ENCODE measurements at regions not wholly inside any gene's neighbourhood (a gene's known extent, or its start where the extent isn't known, plus 50 kb on each side); places are given as distances from the start of the nearest gene placed in this dataset.
A peak's percentile ranks its signal among the peaks of the same experiment; 100 is the strongest.

DNA sequence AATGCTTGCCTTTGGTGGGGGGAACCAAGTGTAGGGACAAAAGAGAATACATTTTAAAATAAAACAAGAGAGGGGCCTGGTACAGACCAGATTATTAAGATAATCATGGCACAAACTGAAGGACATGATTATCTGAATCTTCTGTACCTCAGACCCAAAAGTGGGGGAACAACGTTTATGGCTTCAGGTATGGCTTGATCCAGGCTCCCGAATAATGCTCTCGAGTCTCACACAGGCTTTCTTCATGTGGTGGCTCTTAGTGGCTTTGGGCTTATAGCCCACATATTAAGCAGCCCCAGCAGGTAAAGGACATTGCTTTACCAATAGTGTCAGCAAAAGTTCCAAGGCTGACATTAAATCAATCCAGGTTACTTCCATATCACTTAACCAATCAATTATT is 106.8 kb upstream of the FOXK1 start:
- DNase-seq, result no peak
- H3K27ac ChIP-seq, result no peak overlapping the region
- H3K9me3 ChIP-seq, result no peaks in the 10 kb centered on the region
- intact Hi-C loops (cut with DNase I), result no loop called here
- peaks cover 0 to 6% (median 0%) of the 10 kb centered on the region in 4 donors for H3K27me3 ChIP-seq
- 71 to 89% methylated on average over 3 of the region's 3 CpGs for WGBS, 2 donors
- no peak for TF ChIP-seq POLR2A (IDR thresholded peaks at IDR 0.05)
- TF ChIP-seq, protein P1, sequence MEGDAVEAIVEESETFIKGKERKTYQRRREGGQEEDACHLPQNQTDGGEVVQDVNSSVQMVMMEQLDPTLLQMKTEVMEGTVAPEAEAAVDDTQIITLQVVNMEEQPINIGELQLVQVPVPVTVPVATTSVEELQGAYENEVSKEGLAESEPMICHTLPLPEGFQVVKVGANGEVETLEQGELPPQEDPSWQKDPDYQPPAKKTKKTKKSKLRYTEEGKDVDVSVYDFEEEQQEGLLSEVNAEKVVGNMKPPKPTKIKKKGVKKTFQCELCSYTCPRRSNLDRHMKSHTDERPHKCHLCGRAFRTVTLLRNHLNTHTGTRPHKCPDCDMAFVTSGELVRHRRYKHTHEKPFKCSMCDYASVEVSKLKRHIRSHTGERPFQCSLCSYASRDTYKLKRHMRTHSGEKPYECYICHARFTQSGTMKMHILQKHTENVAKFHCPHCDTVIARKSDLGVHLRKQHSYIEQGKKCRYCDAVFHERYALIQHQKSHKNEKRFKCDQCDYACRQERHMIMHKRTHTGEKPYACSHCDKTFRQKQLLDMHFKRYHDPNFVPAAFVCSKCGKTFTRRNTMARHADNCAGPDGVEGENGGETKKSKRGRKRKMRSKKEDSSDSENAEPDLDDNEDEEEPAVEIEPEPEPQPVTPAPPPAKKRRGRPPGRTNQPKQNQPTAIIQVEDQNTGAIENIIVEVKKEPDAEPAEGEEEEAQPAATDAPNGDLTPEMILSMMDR (IDR thresholded peaks at IDR 0.05), result no peak
- H3K4me1 ChIP-seq, result no peaks in the 10 kb centered on the region
- H3K36me3 ChIP-seq, result no peaks in the 10 kb centered on the region
- no peak overlapping the region for H3K4me3 ChIP-seq

- intact Hi-C loops (cut with DNase I), result no loop called here
- 83 to 89% methylated on average over 19 to 20 of the region's 20 CpGs for WGBS, 2 donors
- DNase-seq, result no peak
Observed at GRCh38 chr7:4602905-4603842, 78.9 kb upstream of the FOXK1 start.

DNA sequence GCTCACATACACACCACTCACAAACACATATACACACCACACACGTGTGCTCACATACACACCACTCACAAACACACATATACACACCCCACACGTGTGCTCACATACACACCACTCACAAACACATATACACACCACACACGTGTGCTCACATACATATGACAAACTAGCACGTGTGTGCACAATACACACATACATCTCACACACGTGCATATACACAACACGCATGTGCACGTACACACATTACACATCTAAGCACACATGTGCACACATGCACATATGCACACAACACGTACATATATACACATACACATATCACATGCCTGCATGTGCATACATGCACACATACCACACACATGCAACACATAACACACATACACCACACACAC is 78.3 kb upstream of the FOXK1 start:
- intact Hi-C loops (cut with DNase I), result no loop called here

More at GRCh38 chr7:4602905-4603842, 78.9 kb upstream of the FOXK1 start:
- Histone ChIP-seq H3K36me3 (no peaks in the 10 kb centered on the region), H3K4me3 (no peak overlapping the region), H3K9me3 (no peaks in the 10 kb centered on the region), H3K27me3 (peaks cover 0 to 5% (median 0%) of the 10 kb centered on the region in 4 donors), H3K4me1 (peaks cover 0 to 17% (median 10%) of the 10 kb centered on the region in 3 donors), H3K27ac (no peak overlapping the region)
- TF ChIP-seq, protein P1 (IDR thresholded peaks at IDR 0.05), result no peak

GRCh38 chr7:4604456-4604940 is 77.6 kb upstream of the FOXK1 start:
- no peak overlapping the region for H3K4me3 ChIP-seq
- H3K27ac ChIP-seq, result no peak overlapping the region
- 82 to 90% methylated on average over 11 to 13 of the region's 16 CpGs for WGBS, 2 donors
- DNase-seq, result no peak
- intact Hi-C loops (cut with DNase I), result no loop called here
- TF ChIP-seq, protein P1 (IDR thresholded peaks at IDR 0.05), result no peak
- TF ChIP-seq POLR2A (IDR thresholded peaks at IDR 0.05), result no peak
- no peaks in the 10 kb centered on the region for H3K36me3 ChIP-seq
- peaks cover 0 to 17% (median 10%) of the 10 kb centered on the region in 3 donors for H3K4me1 ChIP-seq
- no peaks in the 10 kb centered on the region for H3K9me3 ChIP-seq
- H3K27me3 ChIP-seq, result peaks cover 0 to 5% (median 0%) of the 10 kb centered on the region in 4 donors

More for the DNA sequence above, 78.3 kb upstream of the FOXK1 start:
- Histone ChIP-seq H3K27ac (no peak overlapping the region), H3K36me3 (no peaks in the 10 kb centered on the region), H3K27me3 (peaks cover 0 to 5% (median 0%) of the 10 kb centered on the region in 4 donors), H3K9me3 (no peaks in the 10 kb centered on the region), H3K4me3 (no peak overlapping the region), H3K4me1 (peaks cover 0 to 17% (median 10%) of the 10 kb centered on the region in 3 donors)
- no peak for TF ChIP-seq POLR2A (IDR thresholded peaks at IDR 0.05)
- TF ChIP-seq, protein P1 (IDR thresholded peaks at IDR 0.05), result no peak
- no peak for DNase-seq
- WGBS, 2 donors, result 94 to 95% methylated on average over 8 of the region's 8 CpGs

DNA sequence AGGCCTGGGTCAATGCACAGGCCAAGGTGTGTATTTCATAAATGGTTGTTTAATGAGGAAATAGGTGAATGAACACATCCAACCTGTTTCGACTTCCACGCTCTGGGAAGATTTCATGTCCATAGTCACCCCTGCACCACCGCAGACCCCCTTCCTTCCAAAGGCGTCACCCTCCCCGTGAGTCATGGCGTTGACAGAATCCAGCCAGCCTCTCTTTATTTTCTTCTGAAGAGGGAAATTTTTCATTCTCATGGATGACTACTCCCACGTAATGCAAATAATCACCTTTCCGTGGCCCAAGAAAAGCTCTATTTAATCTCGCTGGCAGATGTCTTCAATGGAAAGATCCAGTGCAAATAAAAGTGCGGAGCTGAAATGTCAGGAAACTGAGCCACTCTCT is 75.3 kb upstream of the FOXK1 start:
- Histone ChIP-seq H3K27ac (peak overlapping the region in 1 of 4 donors; percentile 44), H3K4me1 (peaks cover 0 to 17% (median 10%) of the 10 kb centered on the region in 3 donors), H3K36me3 (no peaks in the 10 kb centered on the region), H3K27me3 (no peaks in the 10 kb centered on the region), H3K4me3 (peak overlapping the region in 1 of 4 donors; percentile 37), H3K9me3 (no peaks in the 10 kb centered on the region)
- WGBS, 2 donors, result 31 to 62% methylated on average over 10 of the region's 10 CpGs
- intact Hi-C loops (cut with DNase I), result no loop called here
- DNase-seq, result no peak
- no peak for TF ChIP-seq POLR2A (IDR thresholded peaks at IDR 0.05)
- TF ChIP-seq, protein P1 (IDR thresholded peaks at IDR 0.05), result no peak

All from esophagus squamous epithelium (tissue), 5 donors.